HG02852 (cell line): ENCODE measurements at regions not wholly inside any gene's neighbourhood (a gene's known extent, or its start where the extent isn't known, plus 50 kb on each side); places are given as distances from the start of the nearest gene placed in this dataset.
"Not testable (repeated sequence)": the region's sequence is repeated elsewhere in the genome, so short reads cannot be mapped to it uniquely, and the experiment has no call there.

Source experiments
- ATAC-seq: cut with Tn5 transposase; IDR thresholded peaks from one replicate; pipeline ENCODE4 v1.9.1; 2021; ENCODE audit warnings: mild to moderate bottlenecking, moderate library complexity; ENCODE audit not compliant: unreplicated experiment

DNA sequence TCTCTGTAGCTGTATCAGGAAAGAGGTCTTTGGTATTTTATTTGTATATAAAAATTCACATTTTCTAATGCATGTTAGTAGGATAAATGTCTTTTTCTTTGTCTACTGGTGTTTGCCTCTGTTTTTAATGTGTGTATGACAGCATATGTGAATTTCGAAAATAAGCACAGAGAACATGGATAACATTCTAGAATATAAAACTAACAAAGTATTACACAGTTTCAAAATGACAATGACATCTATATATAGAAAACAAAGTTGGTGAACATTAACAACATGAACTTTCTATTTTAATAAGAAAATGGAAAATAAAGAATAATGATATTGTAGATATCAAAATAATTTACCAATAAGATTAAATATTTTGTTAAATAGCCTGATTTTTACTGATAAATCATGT, 608.0 kb downstream of the COL12A1 start:
- ATAC-seq: peak; percentile 25

DNA sequence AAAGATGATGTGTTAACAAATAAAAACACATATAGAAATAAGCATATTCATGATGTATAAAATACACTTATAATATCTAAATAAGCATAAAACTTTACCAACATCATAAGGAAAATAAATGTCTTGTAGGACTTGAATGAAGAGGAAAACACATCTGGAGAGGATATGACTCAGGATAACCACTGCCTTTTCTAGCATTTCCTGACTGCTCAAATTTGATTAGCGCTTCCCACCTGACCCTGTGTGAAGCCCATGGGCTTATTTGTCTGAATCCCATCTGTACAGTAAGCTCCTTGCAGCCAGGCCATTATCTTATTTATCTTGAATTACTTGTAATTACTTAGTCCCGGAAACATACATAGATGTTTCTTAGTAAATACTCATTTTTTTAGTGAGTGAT, 608.6 kb downstream of the COL12A1 start:
- ATAC-seq: no peak

- no peak for ATAC-seq
These were observed 609.3 kb downstream of the COL12A1 start for GRCh38 chr6:74596588-74596987.

DNA sequence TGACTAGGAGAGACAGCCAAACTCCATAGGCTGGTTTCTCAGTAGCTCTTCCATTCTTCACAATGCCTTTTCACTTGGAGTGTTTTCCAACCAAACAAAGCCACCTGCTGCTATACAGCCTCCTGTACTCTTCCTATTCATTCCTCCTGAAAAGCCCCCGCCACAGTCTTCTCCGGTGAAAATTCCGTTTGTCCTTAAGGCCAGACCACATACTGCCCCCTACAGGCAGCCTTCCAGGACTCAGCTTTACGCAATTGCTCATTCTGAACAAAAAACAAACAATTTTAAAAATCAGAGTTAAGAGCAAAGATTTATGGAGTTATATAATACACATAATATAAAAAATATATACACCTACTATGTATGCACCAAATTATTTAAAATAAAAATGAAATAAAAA, 611.5 kb downstream of the COL12A1 start:
- ATAC-seq: not testable (repeated sequence)

DNA sequence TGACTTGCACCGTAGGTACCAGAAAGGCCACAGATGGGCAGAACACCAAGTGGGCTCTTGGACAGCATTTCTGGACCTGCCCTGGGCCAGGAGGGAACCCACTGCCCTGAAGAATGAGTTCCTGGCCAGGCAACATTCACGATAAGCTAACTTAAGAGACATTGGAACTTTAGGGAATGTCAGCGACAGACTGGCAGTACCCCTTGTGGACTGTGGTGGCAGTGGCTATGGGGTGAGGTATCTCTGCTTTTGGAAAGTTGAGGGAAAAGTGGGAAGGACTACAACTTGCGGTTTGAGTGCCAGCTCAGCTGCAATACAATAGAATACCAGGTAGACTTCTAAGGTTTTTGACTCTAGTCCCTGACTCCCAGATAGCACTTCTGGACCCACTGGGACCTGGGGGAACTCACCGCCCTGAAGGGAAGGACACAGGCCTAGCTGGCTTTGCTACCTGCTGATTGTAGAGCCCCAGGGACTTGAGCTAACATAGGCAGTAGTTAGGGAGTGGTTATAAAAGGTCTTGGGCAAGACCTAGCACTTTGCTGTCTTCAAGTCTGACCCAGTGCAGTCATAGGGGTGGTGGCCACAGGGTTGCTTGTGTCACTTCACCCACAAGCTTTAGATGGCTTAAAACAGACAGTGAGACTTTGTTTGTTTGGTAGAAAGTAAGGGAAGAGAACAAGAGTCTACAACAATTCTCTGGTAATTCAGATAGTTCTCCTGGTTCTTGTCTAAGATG, 617.6 kb downstream of the COL12A1 start:
- ATAC-seq: no peak

- no peak for ATAC-seq
These were observed 618.5 kb downstream of the COL12A1 start for GRCh38 chr6:74587386-74587785.

- no peak for ATAC-seq
These were observed 620.1 kb downstream of the COL12A1 start for GRCh38 chr6:74585753-74586152.

DNA sequence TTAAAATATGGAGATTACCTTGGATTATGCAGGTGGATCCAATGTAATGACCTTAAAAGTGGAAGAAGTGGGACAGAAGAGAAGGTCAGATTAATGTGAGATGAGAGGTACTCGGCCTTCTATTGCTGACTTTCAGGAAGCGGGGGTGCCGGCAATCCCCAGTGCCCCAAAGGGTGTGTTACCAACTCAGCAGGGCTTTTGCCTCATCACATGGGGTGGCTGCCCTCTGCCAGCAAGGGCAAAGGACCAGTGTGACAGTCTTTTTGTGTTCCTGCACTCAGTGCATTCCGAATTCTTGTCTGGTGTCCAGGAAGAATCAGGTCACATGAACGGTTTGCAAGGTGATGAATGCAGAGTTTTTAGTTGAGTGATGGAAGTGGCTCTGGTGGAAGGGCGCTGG, 624.2 kb downstream of the COL12A1 start:
- ATAC-seq: no peak

DNA sequence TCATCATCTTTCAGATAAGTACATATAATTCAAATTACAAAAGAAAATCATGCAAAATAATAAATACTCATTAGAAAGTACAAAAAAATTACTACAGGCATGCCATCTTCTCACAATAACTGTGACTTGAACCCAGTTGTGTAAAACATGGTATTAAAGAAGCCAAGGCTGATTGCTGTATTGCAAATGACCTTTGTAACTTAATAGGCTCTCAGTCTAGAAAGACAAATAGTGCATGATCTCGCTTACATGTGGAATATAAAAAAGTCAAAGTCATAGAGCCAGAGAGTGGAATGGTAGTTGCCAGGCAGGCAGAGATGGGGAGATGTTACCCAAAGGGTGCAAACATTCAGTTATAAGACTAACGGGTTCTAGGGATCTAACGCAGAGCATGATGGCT, 626.1 kb downstream of the COL12A1 start:
- no peak for ATAC-seq

DNA sequence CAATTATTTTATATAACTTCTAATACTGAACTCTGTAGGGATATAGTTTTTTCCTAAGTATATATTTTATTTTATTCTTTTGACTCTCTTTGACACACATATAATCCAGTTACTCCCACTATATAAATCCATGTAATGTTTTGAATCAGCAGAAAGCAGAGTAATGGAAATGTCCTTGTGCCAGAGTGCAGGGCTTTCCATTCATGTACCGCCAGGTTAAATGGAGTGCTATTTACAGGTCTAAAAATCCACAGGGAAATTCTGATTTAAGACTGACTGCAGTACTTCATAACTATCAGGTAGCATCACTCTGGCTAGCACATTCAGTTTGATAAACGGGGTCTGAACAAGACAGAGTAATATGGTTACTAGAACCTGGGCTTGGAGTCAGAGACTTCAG, 626.8 kb downstream of the COL12A1 start:
- no peak for ATAC-seq

DNA sequence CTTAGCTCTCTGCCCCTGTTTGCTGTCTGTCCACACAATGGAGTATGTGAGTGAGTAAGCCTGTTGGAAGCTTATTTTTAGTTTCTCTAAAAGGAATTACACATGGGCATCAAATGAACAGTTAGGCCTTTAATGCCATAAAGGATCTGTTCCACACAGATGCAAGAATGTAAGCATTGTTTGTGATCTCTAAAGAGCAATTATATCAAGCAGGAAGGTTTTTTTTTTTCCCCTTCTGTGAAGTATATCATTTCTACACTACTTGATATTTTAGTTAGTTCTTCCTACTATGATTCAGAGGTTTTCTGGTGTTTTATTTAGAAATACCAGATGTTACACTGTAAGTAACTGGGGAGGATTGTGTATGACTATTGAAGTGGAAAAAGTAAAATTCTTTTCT, 627.5 kb downstream of the COL12A1 start:
- peak; percentile 44 for ATAC-seq

DNA sequence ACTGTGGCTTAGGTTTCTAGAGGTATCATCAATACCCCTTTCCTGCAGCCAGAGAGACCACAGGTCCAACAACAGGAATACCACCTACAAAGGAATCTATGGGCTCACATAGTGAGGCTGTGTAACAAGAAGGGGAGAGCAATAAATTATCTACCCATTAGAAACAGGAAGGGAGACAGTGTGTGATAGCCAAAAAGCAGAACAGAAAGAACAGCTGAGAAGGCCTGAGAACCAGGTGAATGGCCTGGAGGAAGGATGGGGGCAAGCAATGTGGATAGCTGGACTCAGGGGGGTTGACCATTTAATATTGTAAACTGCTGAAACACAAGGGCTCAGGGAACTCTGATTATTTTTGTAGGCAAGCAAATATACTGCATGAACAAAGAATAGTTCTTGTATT, 628.2 kb downstream of the COL12A1 start:
- ATAC-seq: peak; percentile 82

GRCh38 chr6:74574794-74575193, 631.1 kb downstream of the COL12A1 start:
- no peak for ATAC-seq

GRCh38 chr6:74573613-74574012, 632.2 kb downstream of the COL12A1 start:
- ATAC-seq: no peak

DNA sequence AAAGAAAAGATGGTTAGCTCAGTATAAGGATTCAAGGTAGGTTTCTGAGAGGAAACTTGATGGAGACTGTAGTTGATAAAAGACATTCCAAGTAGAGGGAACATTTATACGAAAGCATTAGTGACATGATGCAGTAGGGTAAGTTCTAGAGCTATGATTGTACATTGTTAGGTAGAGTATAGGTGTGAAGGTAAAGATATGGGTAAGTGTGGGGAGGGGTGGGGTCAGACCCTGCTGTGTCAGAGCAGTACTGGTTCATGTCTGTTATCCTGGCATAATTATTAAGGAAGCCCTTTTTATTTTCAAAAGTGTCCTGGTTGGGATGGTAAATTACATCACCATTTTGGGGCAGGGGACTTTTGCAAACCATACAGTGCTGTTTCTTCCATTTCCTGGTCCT, 635.8 kb downstream of the COL12A1 start:
- ATAC-seq: no peak

GRCh38 chr6:74568861-74569260, 637.0 kb downstream of the COL12A1 start:
- ATAC-seq: no peak

DNA sequence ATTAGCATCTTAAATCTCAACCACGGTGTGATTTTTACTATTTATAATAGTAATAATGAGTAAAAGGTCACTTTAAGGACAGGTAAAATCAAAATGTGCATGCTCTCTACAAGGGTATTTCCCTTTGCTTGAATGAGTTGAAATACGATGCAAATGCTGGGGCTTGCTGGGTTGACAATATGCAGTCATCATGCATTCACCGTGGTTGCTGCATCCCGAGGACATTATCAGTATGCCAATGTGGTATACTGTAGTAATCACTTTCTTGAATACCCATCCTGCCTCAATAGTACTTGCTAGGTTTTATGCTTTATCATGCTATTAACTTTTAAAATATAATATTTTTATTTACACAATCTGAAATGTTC, 637.9 kb downstream of the COL12A1 start:
- not testable (repeated sequence) for ATAC-seq

DNA sequence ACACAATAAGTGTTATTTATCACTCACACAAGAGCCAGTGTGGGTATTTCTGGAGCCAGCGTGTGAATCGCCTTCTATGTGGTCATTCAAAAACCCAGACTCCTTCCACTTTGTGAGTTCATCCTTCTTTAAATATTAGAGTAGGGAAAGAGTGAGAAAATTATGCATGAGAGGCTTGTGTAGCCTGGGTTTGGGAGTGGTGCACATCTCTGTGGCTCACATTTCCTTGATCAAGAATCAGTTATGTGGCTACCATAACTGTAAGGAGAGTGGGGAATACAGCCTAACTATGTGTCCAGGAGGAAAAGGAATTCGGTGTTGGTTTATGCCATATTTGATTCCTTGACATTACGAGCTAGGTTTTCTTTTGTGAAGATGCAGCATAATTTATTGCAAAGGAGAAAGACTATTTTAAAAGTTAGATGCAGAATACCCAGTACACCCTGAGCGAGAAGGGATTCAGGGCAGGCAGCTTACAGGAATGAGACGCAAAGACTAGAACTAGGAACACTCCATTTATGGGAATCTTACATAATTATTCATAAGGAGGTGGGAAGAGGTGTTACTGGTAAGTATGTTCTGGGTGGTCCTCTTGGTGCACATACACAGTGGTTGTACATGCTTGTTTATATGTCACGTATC, 638.5 kb downstream of the COL12A1 start:
- no peak for ATAC-seq

DNA sequence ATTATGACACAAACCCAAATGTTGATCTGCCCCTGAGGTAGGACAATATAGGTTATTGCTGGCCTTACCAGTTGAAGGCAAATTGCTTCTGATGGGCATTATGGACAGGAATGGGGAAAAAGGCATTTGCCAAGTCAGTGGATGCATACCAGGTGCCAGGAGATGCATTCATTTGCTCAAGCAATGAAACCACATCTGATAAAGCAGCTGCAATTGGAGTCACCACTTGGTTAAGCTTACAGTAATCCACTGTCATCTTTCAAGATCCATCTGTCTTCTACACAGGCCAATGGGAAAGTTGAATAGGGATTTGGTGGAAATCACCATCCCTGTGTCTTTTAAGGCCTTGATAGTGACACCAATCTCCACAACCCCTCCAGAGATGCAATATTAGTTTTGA, 648.6 kb downstream of the COL12A1 start:
- ATAC-seq: no peak

DNA sequence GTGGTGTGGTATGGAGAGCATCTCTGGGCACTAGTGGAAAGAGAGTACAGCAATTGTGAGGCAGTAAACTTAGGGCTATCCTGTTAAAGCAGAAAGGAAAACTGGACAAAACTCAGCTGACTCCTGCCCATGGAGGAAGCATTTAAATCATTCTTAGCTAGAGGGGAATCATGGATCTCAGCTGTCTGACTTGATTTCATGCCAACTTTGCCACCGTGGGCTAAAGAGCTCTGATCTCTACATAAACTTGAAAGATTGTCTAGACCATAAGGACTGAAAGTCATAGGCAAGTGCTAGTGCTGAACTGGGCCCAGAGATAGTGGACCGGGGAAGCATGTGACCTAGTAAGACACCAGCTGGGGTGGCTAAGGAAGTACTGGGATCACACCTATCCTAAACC, 651.8 kb downstream of the COL12A1 start:
- ATAC-seq: no peak

DNA sequence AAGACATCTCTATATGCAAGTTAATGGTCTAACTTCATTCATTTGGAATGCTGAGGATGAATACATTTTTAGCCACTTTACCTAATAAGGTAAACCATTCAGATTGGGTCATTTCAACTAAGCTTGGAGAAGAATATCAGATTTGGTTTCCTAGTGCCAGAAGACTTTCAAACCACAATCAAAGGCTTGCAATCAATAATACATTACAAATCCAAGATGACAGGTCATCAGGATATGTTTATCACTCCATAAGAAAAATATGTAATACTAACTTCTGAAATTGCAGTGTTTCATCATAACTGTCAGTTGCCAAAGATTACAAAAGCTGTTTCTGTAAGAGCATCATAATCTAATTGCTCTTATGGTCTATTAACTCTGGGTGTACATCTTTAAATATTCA, 654.0 kb downstream of the COL12A1 start:
- ATAC-seq: no peak

- ATAC-seq: no peak
These were observed 655.0 kb downstream of the COL12A1 start for GRCh38 chr6:74550821-74551220.

- ATAC-seq: no peak
These were observed 656.1 kb downstream of the COL12A1 start for GRCh38 chr6:74549746-74550145.
